HEK293 (cell line): ENCODE measurements at regions not wholly inside any gene's neighbourhood (a gene's known extent, or its start where the extent isn't known, plus 50 kb on each side); places are given as distances from the start of the nearest gene placed in this dataset.

ENCODE experiments used
- CTCF ChIA-PET: fragments of 350-600 bp; formaldehyde crosslinking; extraction: SDS; loops from one replicate; lab custom pipeline; 2021; ENCODE audit warnings: antibody characterized with exemption; lab: Yijun Ruan, JAX
- POLR2A ChIA-PET: fragments of 300-600 bp; formaldehyde crosslinking; extraction: SDS; loops from one replicate; lab custom pipeline; 2020; ENCODE audit warnings: antibody characterized with exemption, inconsistent platforms; lab: Yijun Ruan, JAX
- H3K27ac ChIP-seq: fragments of 200-500 bp; sonication (Bioruptor generic); 2 replicates; pipeline ENCODE4 v1.5.1; 2014; ENCODE audit warnings: low read depth, low read length, control low read depth, inconsistent platforms; ENCODE audit errors: extremely low read depth
- H3K36me3 ChIP-seq, 2 experiments: fragments of 200-500 bp in 1 of 2; sonication (Bioruptor generic) in 1 of 2; 1 replicate in 1 of 2; 2 replicates in 1 of 2; pipeline ENCODE4 v1.5.1; 2014 to 2017; ENCODE audit warnings: inconsistent platforms in 2 of 2, low read length in 2 of 2; ENCODE audit not compliant: control insufficient read depth in 2 of 2, insufficient read depth in 1 of 2
- H3K4me1 ChIP-seq: fragments of 200-500 bp; sonication (Bioruptor generic); 2 replicates; pipeline ENCODE4 v1.5.1; 2014; ENCODE audit warnings: mild to moderate bottlenecking, low read length, inconsistent platforms; ENCODE audit not compliant: control insufficient read depth, insufficient read depth
- H3K4me3 ChIP-seq: 2 replicates; pipeline ENCODE4 v1.5.1; 2011; ENCODE audit warnings: low read depth, mild to moderate bottlenecking, control low read depth, low read length, moderate library complexity
- H3K9me3 ChIP-seq: fragments of 200-500 bp; sonication (Bioruptor generic); 2 replicates; pipeline ENCODE4 v1.5.1; 2014; ENCODE audit warnings: low read depth, low read length, inconsistent platforms; ENCODE audit not compliant: control insufficient read depth, insufficient read depth
- KLF16 ChIP-seq: fragments of 450-650 bp; formaldehyde crosslinking; IDR thresholded peaks from 2 replicates; pipeline ENCODE4 v1.5.1; 2017; ENCODE audit warnings: missing biosample characterization, missing genetic modification characterization
- MEIS1 ChIP-seq: sonication (generic); formaldehyde crosslinking; IDR thresholded peaks from 2 replicates; pipeline ENCODE4 v1.8.1; 2022; ENCODE audit warnings: missing genetic modification reagents, mild to moderate bottlenecking, borderline replicate concordance
- PRDM1 ChIP-seq: fragments of 450-650 bp; formaldehyde crosslinking; IDR thresholded peaks from 2 replicates; pipeline ENCODE4; 2016; ENCODE audit warnings: missing biosample characterization, missing genetic modification characterization
- SALL2 ChIP-seq: fragments of 450-650 bp; formaldehyde crosslinking; IDR thresholded peaks from 2 replicates; pipeline ENCODE4 v1.5.0; 2017; ENCODE audit warnings: missing biosample characterization, mild to moderate bottlenecking, missing genetic modification characterization, borderline replicate concordance
- TRIM28 ChIP-seq: IDR thresholded peaks from 2 replicates; pipeline ENCODE4 v1.6.1; 2011; ENCODE audit warnings: low read length, control low read depth, borderline replicate concordance
- ZBTB10 ChIP-seq: fragments of 450-650 bp; formaldehyde crosslinking; IDR thresholded peaks from 2 replicates; pipeline ENCODE4 v1.5.1; 2016; ENCODE audit warnings: missing biosample characterization, missing genetic modification characterization
- ZBTB44 ChIP-seq: fragments of 450-650 bp; IDR thresholded peaks from 2 replicates; pipeline ENCODE4 v1.5.1; 2018; ENCODE audit warnings: missing biosample characterization, mild to moderate bottlenecking, missing genetic modification characterization
- ZBTB7A ChIP-seq: fragments of 450-650 bp; formaldehyde crosslinking; IDR thresholded peaks from 2 replicates; pipeline ENCODE4 v1.5.1; 2016; ENCODE audit warnings: low read depth, missing biosample characterization, missing genetic modification characterization
- ZNF10 ChIP-seq: fragments of 450-650 bp; formaldehyde crosslinking; IDR thresholded peaks from 2 replicates; pipeline ENCODE4 v1.5.1; 2017; ENCODE audit warnings: missing biosample characterization, missing genetic modification characterization
- ZNF121 ChIP-seq: fragments of 450-650 bp; formaldehyde crosslinking; IDR thresholded peaks from 2 replicates; pipeline ENCODE4 v1.5.1; 2016; ENCODE audit warnings: missing biosample characterization, missing genetic modification characterization
- ZNF223 ChIP-seq: fragments of 450-650 bp; formaldehyde crosslinking; IDR thresholded peaks from 2 replicates; pipeline ENCODE4 v1.5.1; 2016; ENCODE audit warnings: missing biosample characterization, missing genetic modification characterization
- ZNF23 ChIP-seq: fragments of 450-650 bp; formaldehyde crosslinking; IDR thresholded peaks from 2 replicates; pipeline ENCODE4 v1.5.1; 2016; ENCODE audit warnings: missing biosample characterization, missing genetic modification characterization, borderline replicate concordance
- ZNF366 ChIP-seq: fragments of 450-650 bp; formaldehyde crosslinking; conservative IDR thresholded peaks from 2 replicates; pipeline ENCODE4 v1.5.1; 2016; ENCODE audit warnings: missing biosample characterization, missing genetic modification characterization
- ZNF416 ChIP-seq: fragments of 450-650 bp; formaldehyde crosslinking; IDR thresholded peaks from 2 replicates; pipeline ENCODE4 v1.5.1; 2016; ENCODE audit warnings: missing biosample characterization, missing genetic modification characterization
- ZNF449 ChIP-seq: fragments of 450-650 bp; formaldehyde crosslinking; IDR thresholded peaks from 2 replicates; pipeline ENCODE4 v1.5.1; 2017; ENCODE audit warnings: missing biosample characterization, mild to moderate bottlenecking, missing genetic modification characterization, moderate library complexity
- ZNF501 ChIP-seq: fragments of 450-650 bp; formaldehyde crosslinking; IDR thresholded peaks from 2 replicates; pipeline ENCODE4 v1.5.1; 2016; ENCODE audit warnings: missing biosample characterization, missing genetic modification characterization
- ZNF544 ChIP-seq: fragments of 450-650 bp; formaldehyde crosslinking; IDR thresholded peaks from 2 replicates; pipeline ENCODE4 v1.5.0; 2017; ENCODE audit warnings: missing biosample characterization, missing genetic modification characterization
- ZNF580 ChIP-seq: fragments of 450-650 bp; formaldehyde crosslinking; IDR thresholded peaks from 2 replicates; pipeline ENCODE4 v1.5.1; 2016; ENCODE audit warnings: missing biosample characterization, missing genetic modification characterization
- ZNF654 ChIP-seq: fragments of 450-650 bp; formaldehyde crosslinking; IDR thresholded peaks from 2 replicates; pipeline ENCODE4 v1.5.1; 2016; ENCODE audit warnings: low read depth, missing biosample characterization, missing genetic modification characterization
- ZNF747 ChIP-seq: fragments of 450-650 bp; formaldehyde crosslinking; IDR thresholded peaks from 2 replicates; pipeline ENCODE4 v1.5.1; 2016; ENCODE audit warnings: missing biosample characterization, missing genetic modification characterization
- ZSCAN23 ChIP-seq: fragments of 450-650 bp; formaldehyde crosslinking; IDR thresholded peaks from 2 replicates; pipeline ENCODE4 v1.5.1; 2016; ENCODE audit warnings: missing biosample characterization, missing genetic modification characterization
- TF ChIP-seq, protein P1 (sequence below): fragments of 450-650 bp; formaldehyde crosslinking; optimal IDR thresholded peaks from 2 replicates; pipeline ENCODE3; 2016; ENCODE audit warnings: missing biosample characterization, mild to moderate bottlenecking, missing genetic modification characterization
- TF ChIP-seq, protein P2 (sequence below): sonication (generic); formaldehyde crosslinking; IDR thresholded peaks from 2 replicates; pipeline ENCODE4 v1.8.1; 2022; ENCODE audit warnings: mild to moderate bottlenecking, moderate library complexity, missing genetic modification reagents
- TF ChIP-seq, protein P3 (sequence below): fragments of 450-650 bp; formaldehyde crosslinking; IDR thresholded peaks from 2 replicates; pipeline ENCODE4 v1.5.1; 2017; ENCODE audit warnings: missing biosample characterization, missing genetic modification characterization

DNA sequence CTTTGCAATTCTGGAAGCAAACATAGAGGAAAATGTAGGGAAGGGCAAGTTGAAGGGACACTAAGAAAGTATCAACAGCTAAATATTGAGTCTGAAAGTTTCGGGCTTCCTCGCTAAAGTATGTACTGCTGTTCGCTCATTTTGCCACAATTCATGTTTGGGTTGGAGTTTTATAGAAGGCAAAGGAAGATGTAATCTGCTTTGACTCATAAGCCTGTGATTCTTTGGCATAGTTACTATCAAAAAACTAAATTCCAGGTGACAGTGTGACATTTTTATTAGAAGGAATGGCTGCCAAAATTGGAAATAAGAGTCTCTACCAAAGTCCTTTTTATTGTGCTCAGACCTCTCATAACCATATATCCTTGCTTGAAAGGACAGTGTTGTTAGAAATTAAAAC, 336.7 kb upstream of the ADGRL3 start:
- CTCF ChIA-PET, result no interaction called here
- TF ChIP-seq ZNF366 (tag by site-specific recombination) (no peak), PRDM1 (tag by site-specific recombination) (no peak), ZNF654 (tag by site-specific recombination) (no peak), ZNF10 (tag by site-specific recombination) (no peak), ZNF747 (no peak), ZBTB44 (tag by site-specific recombination) (no peak), ZBTB10 (tag by site-specific recombination) (no peak), ZNF580 (tag by site-specific recombination) (no peak), ZNF501 (tag by site-specific recombination) (no peak), ZNF23 (tag by site-specific recombination) (no peak), ZNF449 (tag by site-specific recombination) (no peak), TRIM28 (no peak), ZNF544 (no peak), ZNF416 (no peak), ZSCAN23 (tag by site-specific recombination) (no peak)
- TF ChIP-seq, protein P1, sequence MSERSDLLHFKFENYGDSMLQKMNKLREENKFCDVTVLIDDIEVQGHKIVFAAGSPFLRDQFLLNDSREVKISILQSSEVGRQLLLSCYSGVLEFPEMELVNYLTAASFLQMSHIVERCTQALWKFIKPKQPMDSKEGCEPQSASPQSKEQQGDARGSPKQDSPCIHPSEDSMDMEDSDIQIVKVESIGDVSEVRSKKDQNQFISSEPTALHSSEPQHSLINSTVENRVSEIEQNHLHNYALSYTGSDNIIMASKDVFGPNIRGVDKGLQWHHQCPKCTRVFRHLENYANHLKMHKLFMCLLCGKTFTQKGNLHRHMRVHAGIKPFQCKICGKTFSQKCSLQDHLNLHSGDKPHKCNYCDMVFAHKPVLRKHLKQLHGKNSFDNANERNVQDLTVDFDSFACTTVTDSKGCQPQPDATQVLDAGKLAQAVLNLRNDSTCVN (tag by site-specific recombination), result no peak
- TF ChIP-seq, protein P2, sequence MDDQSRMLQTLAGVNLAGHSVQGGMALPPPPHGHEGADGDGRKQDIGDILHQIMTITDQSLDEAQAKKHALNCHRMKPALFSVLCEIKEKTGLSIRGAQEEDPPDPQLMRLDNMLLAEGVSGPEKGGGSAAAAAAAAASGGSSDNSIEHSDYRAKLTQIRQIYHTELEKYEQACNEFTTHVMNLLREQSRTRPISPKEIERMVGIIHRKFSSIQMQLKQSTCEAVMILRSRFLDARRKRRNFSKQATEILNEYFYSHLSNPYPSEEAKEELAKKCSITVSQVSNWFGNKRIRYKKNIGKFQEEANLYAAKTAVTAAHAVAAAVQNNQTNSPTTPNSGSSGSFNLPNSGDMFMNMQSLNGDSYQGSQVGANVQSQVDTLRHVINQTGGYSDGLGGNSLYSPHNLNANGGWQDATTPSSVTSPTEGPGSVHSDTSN, result no peak
- TF ChIP-seq, all 188 proteins: peak for 0
- POLR2A ChIA-PET, result no interaction called here
- H3K36me3 ChIP-seq, result no peaks in the 10 kb centered on the region
- no peaks in the 10 kb centered on the region for H3K4me1 ChIP-seq
- H3K4me3 ChIP-seq, result no peak overlapping the region
- H3K9me3 ChIP-seq, result no peaks in the 10 kb centered on the region
- no peak overlapping the region for H3K27ac ChIP-seq

DNA sequence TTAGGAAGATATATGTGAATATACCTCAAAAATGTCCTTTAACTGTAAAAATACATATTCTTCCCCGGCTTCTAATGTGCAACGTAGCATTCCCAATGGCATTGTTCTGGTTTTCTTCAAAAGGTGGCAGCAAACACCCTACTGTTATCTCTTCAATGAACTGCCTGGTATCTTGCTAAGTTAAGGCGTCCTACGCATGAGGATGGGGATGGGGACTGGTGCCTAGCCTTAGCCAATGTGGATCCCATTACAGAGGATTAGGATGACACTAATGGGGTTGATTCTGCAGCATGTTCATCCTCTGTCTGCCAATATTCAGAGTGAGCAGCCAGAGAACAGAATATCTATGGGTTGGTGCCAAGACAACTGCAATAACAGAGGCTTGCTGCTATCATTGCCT, 334.9 kb upstream of the ADGRL3 start:
- TF ChIP-seq ZNF121 (tag by site-specific recombination) (no peak), ZBTB7A (tag by site-specific recombination) (no peak), KLF16 (tag by site-specific recombination) (no peak), ZNF223 (tag by site-specific recombination) (no peak), SALL2 (no peak), MEIS1 (CRISPR knock-in tag) (no peak)
- TF ChIP-seq, protein P3, sequence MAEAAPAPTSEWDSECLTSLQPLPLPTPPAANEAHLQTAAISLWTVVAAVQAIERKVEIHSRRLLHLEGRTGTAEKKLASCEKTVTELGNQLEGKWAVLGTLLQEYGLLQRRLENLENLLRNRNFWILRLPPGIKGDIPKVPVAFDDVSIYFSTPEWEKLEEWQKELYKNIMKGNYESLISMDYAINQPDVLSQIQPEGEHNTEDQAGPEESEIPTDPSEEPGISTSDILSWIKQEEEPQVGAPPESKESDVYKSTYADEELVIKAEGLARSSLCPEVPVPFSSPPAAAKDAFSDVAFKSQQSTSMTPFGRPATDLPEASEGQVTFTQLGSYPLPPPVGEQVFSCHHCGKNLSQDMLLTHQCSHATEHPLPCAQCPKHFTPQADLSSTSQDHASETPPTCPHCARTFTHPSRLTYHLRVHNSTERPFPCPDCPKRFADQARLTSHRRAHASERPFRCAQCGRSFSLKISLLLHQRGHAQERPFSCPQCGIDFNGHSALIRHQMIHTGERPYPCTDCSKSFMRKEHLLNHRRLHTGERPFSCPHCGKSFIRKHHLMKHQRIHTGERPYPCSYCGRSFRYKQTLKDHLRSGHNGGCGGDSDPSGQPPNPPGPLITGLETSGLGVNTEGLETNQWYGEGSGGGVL (tag by site-specific recombination), result no peak
- TF ChIP-seq, all 188 proteins: peak for 0

More for the DNA sequence above, 334.9 kb upstream of the ADGRL3 start:
- H3K27ac ChIP-seq, result no peak overlapping the region
- no peaks in the 10 kb centered on the region for H3K9me3 ChIP-seq
- POLR2A ChIA-PET, result no interaction called here
- CTCF ChIA-PET, result no interaction called here
- no peak overlapping the region for H3K4me3 ChIP-seq
- H3K36me3 ChIP-seq, result no peaks in the 10 kb centered on the region
- no peaks in the 10 kb centered on the region for H3K4me1 ChIP-seq
